CD4-positive, alpha-beta memory T cell (primary cell): ENCODE measurements at regions not wholly inside any gene's neighbourhood (a gene's known extent, or its start where the extent isn't known, plus 50 kb on each side); places are given as distances from the start of the nearest gene placed in this dataset.

ENCODE experiments used
- CTCF ChIA-PET: fragments of 350-600 bp; sonication (Branson Sonifier 250); formaldehyde crosslinking; loops from one replicate; lab custom pipeline; 2021; ENCODE audit warnings: inconsistent platforms; ENCODE audit not compliant: partially characterized antibody; lab: Charles Lee
- POLR2A ChIA-PET: fragments of 350-600 bp; sonication (Branson Sonifier 250); formaldehyde crosslinking; loops from one replicate; lab custom pipeline; 2021; ENCODE audit not compliant: partially characterized antibody; lab: Charles Lee
- DNase-seq, 5 donors: peaks; one replicate each; pipeline versions ENCODE4 v3.0.0 to v3.0.0-alpha.2; 2020 to 2022; ENCODE audit warnings: mixed read lengths in 1 of 5
- H3K27ac ChIP-seq: one replicate; pipeline ENCODE4 v1.7.0; 2013; ENCODE audit warnings: low read depth, low read length
- H3K27me3 ChIP-seq: 2 replicates; pipeline ENCODE4 v1.7.0; 2013; ENCODE audit warnings: mild to moderate bottlenecking, low read length, moderate library complexity; ENCODE audit not compliant: insufficient read depth
- H3K36me3 ChIP-seq: 2 replicates; pipeline ENCODE4 v1.7.0; 2013; ENCODE audit warnings: mild to moderate bottlenecking, low read length, moderate library complexity; ENCODE audit not compliant: insufficient read depth
- H3K4me1 ChIP-seq: 2 replicates; pipeline ENCODE4 v1.7.0; 2013; ENCODE audit warnings: mild to moderate bottlenecking, low read length, moderate library complexity; ENCODE audit not compliant: insufficient read depth
- H3K4me3 ChIP-seq, 2 donors: one replicate each; pipeline ENCODE4 v1.7.0; 2013; ENCODE audit warnings: low read length in 2 of 2, mild to moderate bottlenecking in 1 of 2
- H3K9me3 ChIP-seq, 2 donors: one replicate each; pipeline ENCODE4 v1.7.0; 2013; ENCODE audit warnings: low read length in 2 of 2, control low read depth in 1 of 2; ENCODE audit not compliant: control insufficient read depth in 1 of 2
- H3K27ac Mint-ChIP-seq, 7 donors: one replicate each; pipeline ENCODE4 v1.8.0; 2020 to 2021; ENCODE audit warnings: mixed read lengths in 7 of 7, mild to moderate bottlenecking in 6 of 7, inconsistent platforms in 3 of 7, moderate library complexity in 3 of 7
- H3K27me3 Mint-ChIP-seq, 2 donors: one replicate each; pipeline ENCODE4 v1.8.0; 2020 to 2021; ENCODE audit warnings: mixed read lengths in 2 of 2
- H3K36me3 Mint-ChIP-seq, 2 donors: one replicate each; pipeline ENCODE4 v1.8.0; 2020 to 2021; ENCODE audit warnings: mixed read lengths in 2 of 2, inconsistent platforms in 1 of 2, mild to moderate bottlenecking in 1 of 2
- H3K4me1 Mint-ChIP-seq, 4 donors: one replicate each; pipeline ENCODE4 v1.8.0; 2020 to 2021; ENCODE audit warnings: mixed read lengths in 4 of 4, mild to moderate bottlenecking in 1 of 4
- H3K4me3 Mint-ChIP-seq, 8 donors: one replicate each; pipeline ENCODE4 v1.8.0; 2020 to 2021; ENCODE audit warnings: mixed read lengths in 8 of 8, mild to moderate bottlenecking in 7 of 8, moderate library complexity in 6 of 8, inconsistent platforms in 3 of 8
- H3K9me3 Mint-ChIP-seq, 8 donors: one replicate each; pipeline ENCODE4 v1.8.0; 2020 to 2021; ENCODE audit warnings: mixed read lengths in 8 of 8, mild to moderate bottlenecking in 5 of 8, inconsistent platforms in 3 of 8, moderate library complexity in 1 of 8
- intact Hi-C: fragments of 100-400 bp; cut with micrococcal nuclease; formaldehyde crosslinking; loops from one replicate; pipeline ENCODE4 v1.15.1; 2023

DNA sequence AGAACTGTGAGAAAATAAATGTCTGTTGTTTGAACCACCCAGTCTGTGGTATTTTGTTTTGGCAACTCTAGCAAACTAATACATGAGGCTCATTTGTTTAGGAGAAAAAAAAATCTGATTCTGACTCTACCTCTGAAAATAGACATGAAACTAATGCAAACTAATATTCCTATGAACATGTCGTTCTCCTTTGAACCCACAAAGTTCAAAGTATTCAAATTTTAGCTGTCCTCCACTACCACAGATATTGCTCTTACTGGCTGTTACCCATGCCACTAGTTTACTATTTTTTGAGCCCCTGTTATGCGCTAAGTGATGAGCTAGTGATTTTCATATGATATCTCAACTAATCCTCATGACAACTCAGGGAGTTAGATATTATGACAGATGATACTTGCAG, 58.8 kb upstream of the ZNF804B start:
- DNase-seq = no peak
- Mint-ChIP-seq H3K27ac (no peak overlapping the region), H3K36me3 (no peaks in the 10 kb centered on the region), H3K4me3 (no peak overlapping the region), H3K27me3 (no peaks in the 10 kb centered on the region), H3K9me3 (peaks cover 0 to 5% (median 0%) of the 10 kb centered on the region in 8 donors), H3K4me1 (no peaks in the 10 kb centered on the region)
- Histone ChIP-seq H3K4me1 (no peaks in the 10 kb centered on the region), H3K27ac (no peak overlapping the region), H3K9me3 (no peaks in the 10 kb centered on the region), H3K27me3 (no peaks in the 10 kb centered on the region), H3K4me3 (no peak overlapping the region), H3K36me3 (no peaks in the 10 kb centered on the region)
- intact Hi-C loops = no loop called here
- POLR2A ChIA-PET = no interaction called here
- CTCF ChIA-PET = no interaction called here

DNA sequence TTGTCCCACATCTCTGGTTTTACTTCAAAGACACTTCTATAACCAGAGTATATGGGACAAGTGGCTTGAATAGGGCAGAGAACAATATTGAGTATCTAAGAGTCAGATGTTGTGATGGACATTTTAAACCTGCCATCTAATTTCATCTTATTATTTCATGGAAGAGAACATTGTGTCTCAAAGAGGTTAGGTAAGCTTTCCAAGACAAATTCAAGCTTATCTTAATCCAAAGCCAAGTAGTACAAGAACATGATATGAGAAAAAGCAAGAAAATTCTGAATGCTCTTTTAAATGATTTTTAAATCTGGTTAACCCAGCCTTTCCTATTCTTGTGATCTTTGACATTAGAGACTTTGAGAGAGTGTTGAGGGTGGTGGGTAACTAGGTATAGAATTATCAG, 65.3 kb upstream of the ZNF804B start:
- H3K9me3 ChIP-seq = no peaks in the 10 kb centered on the region
- no peaks in the 10 kb centered on the region for H3K36me3 Mint-ChIP-seq
- no peak overlapping the region for H3K4me3 ChIP-seq
- no peaks in the 10 kb centered on the region for H3K4me1 Mint-ChIP-seq
- H3K27ac ChIP-seq = no peak overlapping the region
- H3K27ac Mint-ChIP-seq = no peak overlapping the region
- ChIA-PET CTCF (no interaction called here), POLR2A (no interaction called here)
- H3K36me3 ChIP-seq = no peaks in the 10 kb centered on the region
- H3K4me1 ChIP-seq = no peaks in the 10 kb centered on the region
- H3K27me3 ChIP-seq = no peaks in the 10 kb centered on the region
- H3K9me3 Mint-ChIP-seq = peaks cover 0 to 2% (median 0%) of the 10 kb centered on the region in 8 donors
- intact Hi-C loops = no loop called here
- H3K27me3 Mint-ChIP-seq = no peaks in the 10 kb centered on the region
- no peak for DNase-seq
- no peak overlapping the region for H3K4me3 Mint-ChIP-seq

DNA sequence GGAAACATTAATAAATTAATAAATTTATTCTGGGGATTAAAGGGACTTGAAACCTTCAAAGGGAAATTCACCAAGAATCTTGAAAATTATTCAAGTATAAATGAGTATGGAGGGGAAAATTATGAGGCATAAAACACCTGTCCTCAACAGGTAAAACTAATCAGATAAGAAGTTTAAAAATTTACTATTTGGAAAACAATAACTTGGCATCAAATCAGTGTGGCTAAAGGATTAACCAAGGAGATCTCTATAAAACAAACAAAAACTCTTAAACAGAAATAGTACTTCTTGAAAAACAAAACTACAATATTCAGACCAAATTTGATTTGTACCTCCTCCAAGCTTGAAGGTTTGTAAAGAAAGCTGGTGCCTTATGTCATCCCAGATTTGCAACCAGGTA, 66.4 kb upstream of the ZNF804B start:
- Mint-ChIP-seq H3K36me3 (no peaks in the 10 kb centered on the region), H3K4me1 (no peaks in the 10 kb centered on the region)
- POLR2A ChIA-PET = no interaction called here

GRCh38 chr7:88692493-88692892, 67.0 kb upstream of the ZNF804B start:
- intact Hi-C loops = no loop called here
- H3K4me3 ChIP-seq = no peak overlapping the region
- ChIA-PET POLR2A (no interaction called here), CTCF (no interaction called here)
- H3K4me1 Mint-ChIP-seq = no peaks in the 10 kb centered on the region
- no peaks in the 10 kb centered on the region for H3K9me3 Mint-ChIP-seq
- DNase-seq = no peak
- no peaks in the 10 kb centered on the region for H3K36me3 ChIP-seq
- no peaks in the 10 kb centered on the region for H3K9me3 ChIP-seq
- H3K27me3 ChIP-seq = no peaks in the 10 kb centered on the region
- H3K27ac Mint-ChIP-seq = no peak overlapping the region
- no peak overlapping the region for H3K27ac ChIP-seq
- no peaks in the 10 kb centered on the region for H3K4me1 ChIP-seq
- H3K27me3 Mint-ChIP-seq = no peaks in the 10 kb centered on the region
- H3K4me3 Mint-ChIP-seq = no peak overlapping the region
- H3K36me3 Mint-ChIP-seq = no peaks in the 10 kb centered on the region

More for the DNA sequence above, 66.4 kb upstream of the ZNF804B start:
- Mint-ChIP-seq H3K27me3 (no peaks in the 10 kb centered on the region), H3K27ac (no peak overlapping the region), H3K9me3 (no peaks in the 10 kb centered on the region), H3K4me3 (no peak overlapping the region)
- DNase-seq = no peak
- Histone ChIP-seq H3K9me3 (no peaks in the 10 kb centered on the region), H3K27me3 (no peaks in the 10 kb centered on the region), H3K4me3 (no peak overlapping the region), H3K36me3 (no peaks in the 10 kb centered on the region), H3K4me1 (no peaks in the 10 kb centered on the region), H3K27ac (no peak overlapping the region)
- CTCF ChIA-PET = no interaction called here
- intact Hi-C loops = no loop called here

DNA sequence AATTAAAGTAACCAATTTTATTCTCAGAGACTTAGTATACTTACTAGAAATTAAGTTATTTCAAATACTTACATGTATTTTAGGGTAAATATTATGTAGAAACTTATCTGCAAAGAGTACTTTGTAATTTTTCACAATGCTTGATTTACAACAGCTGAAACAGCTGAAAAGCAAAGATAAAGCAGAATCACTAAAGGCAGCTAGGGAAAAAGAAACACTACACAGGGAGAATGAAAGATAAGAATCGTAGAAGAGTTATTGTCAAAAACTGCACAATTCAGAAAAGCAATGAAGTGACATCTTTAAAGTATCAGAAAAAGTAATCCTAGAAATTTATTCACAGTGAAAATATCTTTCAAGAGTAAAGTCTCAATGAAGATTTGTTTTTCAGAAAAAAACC, 69.7 kb upstream of the ZNF804B start:
- Mint-ChIP-seq H3K4me1 (no peaks in the 10 kb centered on the region), H3K4me3 (no peak overlapping the region), H3K36me3 (no peaks in the 10 kb centered on the region), H3K27me3 (peaks cover 0 to 1% of the 10 kb centered on the region in 2 donors), H3K27ac (no peak overlapping the region), H3K9me3 (peaks cover 0 to 7% (median 0%) of the 10 kb centered on the region in 8 donors)
- no peak for DNase-seq
- Histone ChIP-seq H3K27ac (no peak overlapping the region), H3K36me3 (no peaks in the 10 kb centered on the region), H3K4me1 (no peaks in the 10 kb centered on the region), H3K4me3 (no peak overlapping the region), H3K27me3 (no peaks in the 10 kb centered on the region), H3K9me3 (no peaks in the 10 kb centered on the region)
- ChIA-PET CTCF (no interaction called here), POLR2A (no interaction called here)
- intact Hi-C loops = no loop called here

DNA sequence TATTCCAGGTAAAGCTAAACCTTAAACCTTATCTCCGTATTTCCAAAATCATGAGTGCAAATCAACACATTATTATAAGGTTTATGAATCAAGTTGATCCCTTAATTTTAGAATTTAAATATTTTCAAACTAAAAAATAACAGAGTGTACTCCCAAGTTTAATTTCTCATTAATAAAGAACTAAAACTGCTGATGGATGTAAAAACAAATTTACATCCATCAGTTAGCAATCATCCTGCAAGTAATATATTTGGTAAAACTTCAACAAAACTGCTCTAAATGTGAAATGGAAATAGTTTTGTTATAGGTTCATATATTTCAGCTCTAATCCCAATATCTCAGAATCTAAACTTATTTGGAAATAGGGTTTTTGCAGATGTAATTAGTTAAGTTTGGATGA, 71.3 kb upstream of the ZNF804B start:
- no peaks in the 10 kb centered on the region for H3K27me3 ChIP-seq
- no peaks in the 10 kb centered on the region for H3K4me1 Mint-ChIP-seq
- POLR2A ChIA-PET = no interaction called here

DNA sequence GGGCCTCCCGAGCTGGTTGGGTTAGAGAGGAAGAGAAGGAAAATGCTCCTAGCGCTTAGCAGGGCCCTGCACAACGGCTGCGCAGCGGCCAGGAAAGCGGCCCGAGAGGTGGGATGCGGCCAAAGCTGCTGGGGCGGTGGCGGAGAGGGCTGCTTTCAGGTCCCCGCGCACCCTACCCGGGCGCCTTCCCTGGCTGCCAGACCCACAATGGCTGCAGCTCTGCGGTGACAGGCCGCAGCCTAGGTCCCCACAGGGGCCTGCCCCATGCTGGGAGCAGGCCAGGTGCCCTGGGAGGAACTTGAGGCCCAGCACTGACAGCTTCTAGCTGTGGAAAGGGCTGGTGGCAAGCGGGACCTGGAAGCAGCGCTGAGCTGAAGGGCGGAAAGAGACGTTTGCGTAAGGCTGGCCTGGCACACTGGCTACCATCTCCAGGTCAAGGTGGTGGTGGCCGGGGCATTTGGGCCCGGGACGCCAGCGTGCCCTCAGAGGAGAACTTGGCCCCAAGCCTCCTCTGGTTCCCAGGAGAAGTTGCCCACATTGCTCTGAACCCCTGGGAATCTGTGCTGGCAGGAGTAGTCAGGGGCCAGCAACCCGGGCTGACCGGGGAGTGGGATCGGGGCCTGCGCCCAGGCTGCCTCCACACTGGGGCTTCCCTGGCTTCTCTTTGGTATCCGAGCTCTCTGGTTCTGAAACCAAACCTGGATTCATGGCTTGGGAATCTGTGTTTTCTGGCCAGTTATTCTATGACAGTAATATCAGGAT, 72.9 kb upstream of the ZNF804B start:
- DNase-seq = no peak
- no peaks in the 10 kb centered on the region for H3K27me3 ChIP-seq
- intact Hi-C loops = no loop called here
- H3K9me3 ChIP-seq = no peaks in the 10 kb centered on the region
- ChIA-PET POLR2A (no interaction called here), CTCF (no interaction called here)
- no peak overlapping the region for H3K27ac ChIP-seq
- Mint-ChIP-seq H3K27ac (no peak overlapping the region), H3K27me3 (peaks cover 0 to 1% of the 10 kb centered on the region in 2 donors), H3K4me3 (no peak overlapping the region), H3K9me3 (peaks cover 0 to 7% (median 0%) of the 10 kb centered on the region in 8 donors), H3K36me3 (no peaks in the 10 kb centered on the region), H3K4me1 (no peaks in the 10 kb centered on the region)
- no peak overlapping the region for H3K4me3 ChIP-seq
- no peaks in the 10 kb centered on the region for H3K36me3 ChIP-seq
- H3K4me1 ChIP-seq = no peaks in the 10 kb centered on the region

More for the DNA sequence above, 71.3 kb upstream of the ZNF804B start:
- H3K9me3 ChIP-seq = no peaks in the 10 kb centered on the region
- no peak overlapping the region for H3K4me3 Mint-ChIP-seq
- no peaks in the 10 kb centered on the region for H3K4me1 ChIP-seq
- DNase-seq = no peak
- no peak overlapping the region for H3K4me3 ChIP-seq
- intact Hi-C loops = no loop called here
- CTCF ChIA-PET = no interaction called here
- peaks cover 0 to 1% of the 10 kb centered on the region in 2 donors for H3K27me3 Mint-ChIP-seq
- no peak overlapping the region for H3K27ac ChIP-seq
- no peak overlapping the region for H3K27ac Mint-ChIP-seq
- no peaks in the 10 kb centered on the region for H3K36me3 Mint-ChIP-seq
- no peaks in the 10 kb centered on the region for H3K36me3 ChIP-seq
- H3K9me3 Mint-ChIP-seq = peaks cover 0 to 7% (median 0%) of the 10 kb centered on the region in 8 donors
